ENCODE measurements at regions not wholly inside any gene's neighbourhood (a gene's known extent, or its start where the extent isn't known, plus 50 kb on each side); places are given as distances from the start of the nearest gene placed in this dataset.
"Not testable (repeated sequence)": the region's sequence is repeated elsewhere in the genome, so short reads cannot be mapped to it uniquely, and the experiment has no call there.

GRCh38 chr4:149911354-149911753 lies 95.7 kb upstream of the IQCM start:
- no peaks in the 10 kb centered on the region for H3K9me3 Mint-ChIP-seq (ENCODE audit: unreplicated experiment)
- CTCF ChIA-PET = no interaction called here
- no peak overlapping the region for H3K27ac Mint-ChIP-seq (ENCODE audit: low read depth, unreplicated experiment)
- DNase-seq (ENCODE audit: unreplicated experiment) = no peak
- H3K4me1 Mint-ChIP-seq (ENCODE audit: insufficient read depth, unreplicated experiment) = peaks cover 5% of the 10 kb centered on the region
- no peaks in the 10 kb centered on the region for H3K36me3 Mint-ChIP-seq (ENCODE audit: insufficient read depth, unreplicated experiment)
- TF ChIP-seq CTCF (IDR thresholded peaks at IDR 0.05; ENCODE audit: unreplicated experiment) = no peak
- POLR2A ChIA-PET = no interaction called here
- H3K4me3 Mint-ChIP-seq (ENCODE audit: unreplicated experiment) = no peak overlapping the region
- intact Hi-C loops (cut with micrococcal nuclease) = no loop called here
- H3K27me3 Mint-ChIP-seq (ENCODE audit: insufficient read depth, unreplicated experiment) = no peaks in the 10 kb centered on the region
- no TSS peak for BruUV-seq (replicated peaks)

- CTCF ChIA-PET = interaction anchor here (0.6 to 1.1 kb wide), 2 partner anchors 541 to 566 kb away, joined by 3 to 5 read pairs; no protein-coding TSS in a partner anchor
- TF ChIP-seq CTCF (IDR thresholded peaks at IDR 0.05; ENCODE audit: unreplicated experiment) = no peak
- Mint-ChIP-seq H3K36me3 (ENCODE audit: insufficient read depth, unreplicated experiment) (no peaks in the 10 kb centered on the region), H3K4me1 (ENCODE audit: insufficient read depth, unreplicated experiment) (peaks cover 5% of the 10 kb centered on the region), H3K27me3 (ENCODE audit: insufficient read depth, unreplicated experiment) (no peaks in the 10 kb centered on the region), H3K27ac (ENCODE audit: low read depth, unreplicated experiment) (no peak overlapping the region), H3K4me3 (ENCODE audit: unreplicated experiment) (no peak overlapping the region), H3K9me3 (ENCODE audit: unreplicated experiment) (no peaks in the 10 kb centered on the region)
- POLR2A ChIA-PET = interaction anchor here (0.6 kb wide), 1 partner anchor 938 kb away, joined by 3 read pairs; no protein-coding TSS in a partner anchor
- no peak for DNase-seq (ENCODE audit: unreplicated experiment)
- intact Hi-C loops (cut with micrococcal nuclease) = no loop called here
- BruUV-seq (replicated peaks) = no TSS peak
Observed at GRCh38 chr4:149912000-149912399, 96.4 kb upstream of the IQCM start.

- peak; percentile 65 for TF ChIP-seq CTCF (IDR thresholded peaks at IDR 0.05; ENCODE audit: unreplicated experiment)
- Mint-ChIP-seq H3K9me3 (ENCODE audit: unreplicated experiment) (no peaks in the 10 kb centered on the region), H3K27me3 (ENCODE audit: insufficient read depth, unreplicated experiment) (no peaks in the 10 kb centered on the region), H3K27ac (ENCODE audit: low read depth, unreplicated experiment) (no peak overlapping the region), H3K36me3 (ENCODE audit: insufficient read depth, unreplicated experiment) (no peaks in the 10 kb centered on the region), H3K4me1 (ENCODE audit: insufficient read depth, unreplicated experiment) (peaks cover 5% of the 10 kb centered on the region), H3K4me3 (ENCODE audit: unreplicated experiment) (no peak overlapping the region)
- POLR2A ChIA-PET = no interaction called here
- BruUV-seq (replicated peaks) = no TSS peak
- intact Hi-C loops (cut with micrococcal nuclease) = no loop called here
- CTCF ChIA-PET = interaction anchor here (0.8 kb wide), 1 partner anchor 17 kb away, joined by 4 read pairs; no protein-coding TSS in a partner anchor
- peak; percentile 64 for DNase-seq (ENCODE audit: unreplicated experiment)
Observed at GRCh38 chr4:149914119-149915115, 98.8 kb upstream of the IQCM start.

- H3K27ac Mint-ChIP-seq (ENCODE audit: low read depth, unreplicated experiment); POLR2A ChIA-PET; H3K4me1 Mint-ChIP-seq (ENCODE audit: insufficient read depth, unreplicated experiment); DNase-seq (ENCODE audit: unreplicated experiment); H3K27me3 Mint-ChIP-seq (ENCODE audit: insufficient read depth, unreplicated experiment); H3K36me3 Mint-ChIP-seq (ENCODE audit: insufficient read depth, unreplicated experiment); H3K4me3 Mint-ChIP-seq (ENCODE audit: unreplicated experiment); H3K9me3 Mint-ChIP-seq (ENCODE audit: unreplicated experiment); BruUV-seq (replicated peaks); intact Hi-C loops (cut with micrococcal nuclease): not testable (repeated sequence)
- CTCF ChIA-PET = interaction anchor here (0.6 to 0.8 kb wide), 3 partner anchors 16 to 586 kb away, joined by 3 to 4 read pairs (median 4); no protein-coding TSS in a partner anchor
Observed at GRCh38 chr4:149915735-149916134, 100.1 kb upstream of the IQCM start.

All from MCF 10A (cell line).